Breast epithelium (tissue), 3 donors: ENCODE measurements at regions not wholly inside any gene's neighbourhood (a gene's known extent, or its start where the extent isn't known, plus 50 kb on each side); places are given as distances from the start of the nearest gene placed in this dataset.

Source experiments
- CTCF ChIP-seq, 3 donors: fragments of 450-650 bp; IDR thresholded peaks; one replicate each; pipeline ENCODE4 v1.5.1; 2016 to 2017; ENCODE audit warnings: antibody characterized with exemption in 3 of 3, mild to moderate bottlenecking in 3 of 3, moderate library complexity in 3 of 3
- POLR2A ChIP-seq: fragments of 450-650 bp; IDR thresholded peaks from one replicate; pipeline ENCODE4 v1.6.1; 2016; ENCODE audit warnings: antibody characterized with exemption, mild to moderate bottlenecking, moderate library complexity

- TF ChIP-seq CTCF (IDR thresholded peaks at IDR 0.05) = no peak
- no peak for TF ChIP-seq POLR2A
Measured at GRCh38 chr11:127996825-127997224, 590.5 kb downstream of the ETS1 start.
